Testis (tissue), 2 donors: ENCODE measurements at regions not wholly inside any gene's neighbourhood (a gene's known extent, or its start where the extent isn't known, plus 50 kb on each side); places are given as distances from the start of the nearest gene placed in this dataset.

Experiments used
- POLR2A ChIP-seq: fragments of 450-650 bp; IDR thresholded peaks from one replicate; pipeline ENCODE4 v1.6.1; 2017; ENCODE audit warnings: antibody characterized with exemption, mild to moderate bottlenecking, moderate library complexity
- TF ChIP-seq, protein P1 (sequence below), 3 experiments: fragments of 450-650 bp in 2 of 3; fragments of 200-600 bp in 1 of 3; sonication (generic) in 1 of 3; IDR thresholded peaks; one replicate each; pipeline ENCODE4 v1.5.1; 2016 to 2019; ENCODE audit warnings: antibody characterized with exemption in 3 of 3, mild to moderate bottlenecking in 2 of 3, moderate library complexity in 1 of 3

DNA sequence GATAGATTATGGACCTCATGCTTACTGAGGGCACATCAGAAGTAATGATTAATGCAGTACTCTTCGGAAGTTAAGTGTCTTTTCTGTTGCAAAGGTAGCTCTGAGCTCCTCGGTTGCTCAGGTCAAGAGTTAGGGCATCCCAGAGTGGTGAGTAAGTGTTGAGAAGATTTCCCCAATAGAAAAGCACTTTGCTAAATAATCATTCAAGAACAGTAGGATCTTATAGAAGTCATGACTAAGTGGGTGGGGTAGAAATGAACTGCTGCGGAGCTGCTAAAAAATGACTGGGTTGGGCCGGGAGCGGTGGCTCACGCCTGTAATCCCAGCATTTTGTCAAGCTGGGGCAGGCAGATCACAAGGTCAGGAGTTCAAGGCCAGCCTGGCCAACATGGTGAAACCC lies 648.6 kb upstream of the CAMK1G start:
- TF ChIP-seq, protein P1, sequence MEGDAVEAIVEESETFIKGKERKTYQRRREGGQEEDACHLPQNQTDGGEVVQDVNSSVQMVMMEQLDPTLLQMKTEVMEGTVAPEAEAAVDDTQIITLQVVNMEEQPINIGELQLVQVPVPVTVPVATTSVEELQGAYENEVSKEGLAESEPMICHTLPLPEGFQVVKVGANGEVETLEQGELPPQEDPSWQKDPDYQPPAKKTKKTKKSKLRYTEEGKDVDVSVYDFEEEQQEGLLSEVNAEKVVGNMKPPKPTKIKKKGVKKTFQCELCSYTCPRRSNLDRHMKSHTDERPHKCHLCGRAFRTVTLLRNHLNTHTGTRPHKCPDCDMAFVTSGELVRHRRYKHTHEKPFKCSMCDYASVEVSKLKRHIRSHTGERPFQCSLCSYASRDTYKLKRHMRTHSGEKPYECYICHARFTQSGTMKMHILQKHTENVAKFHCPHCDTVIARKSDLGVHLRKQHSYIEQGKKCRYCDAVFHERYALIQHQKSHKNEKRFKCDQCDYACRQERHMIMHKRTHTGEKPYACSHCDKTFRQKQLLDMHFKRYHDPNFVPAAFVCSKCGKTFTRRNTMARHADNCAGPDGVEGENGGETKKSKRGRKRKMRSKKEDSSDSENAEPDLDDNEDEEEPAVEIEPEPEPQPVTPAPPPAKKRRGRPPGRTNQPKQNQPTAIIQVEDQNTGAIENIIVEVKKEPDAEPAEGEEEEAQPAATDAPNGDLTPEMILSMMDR (IDR thresholded peaks at IDR 0.05), result no peak
- TF ChIP-seq POLR2A, result no peak
